ENCODE measurements at regions not wholly inside any gene's neighbourhood (a gene's known extent, or its start where the extent isn't known, plus 50 kb on each side); places are given as distances from the start of the nearest gene placed in this dataset.

DNA sequence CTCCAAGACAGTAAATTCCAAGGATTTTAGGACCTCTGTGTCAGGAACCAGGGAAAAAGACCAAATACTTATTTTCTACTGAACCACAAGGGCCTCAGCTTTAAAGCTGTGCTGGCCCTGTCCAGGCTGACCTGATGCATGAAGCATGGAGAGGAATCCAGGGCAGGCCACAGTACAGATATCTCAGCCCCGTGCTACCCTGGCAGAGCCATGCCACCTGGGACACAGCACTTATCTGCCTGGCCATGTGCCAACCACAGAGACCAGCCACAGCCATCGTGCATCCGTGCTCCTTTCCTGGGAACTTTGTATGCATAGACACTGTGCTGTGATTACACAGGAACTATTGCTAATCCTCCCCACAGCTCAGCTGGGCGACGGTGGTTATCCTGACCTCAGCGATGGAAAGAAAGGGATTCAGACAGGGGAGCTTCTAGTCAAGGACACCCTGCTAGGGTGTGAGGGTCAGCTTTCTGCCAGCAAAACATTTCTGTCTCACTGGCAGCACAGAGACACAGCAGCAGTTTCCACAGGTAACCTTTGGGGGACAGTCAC lies 687.4 kb upstream of the ID2 start:
- no peak for DNase-seq

GRCh38 chr2:7997279-7997678 lies 684.6 kb upstream of the ID2 start:
- no peak for DNase-seq

DNA sequence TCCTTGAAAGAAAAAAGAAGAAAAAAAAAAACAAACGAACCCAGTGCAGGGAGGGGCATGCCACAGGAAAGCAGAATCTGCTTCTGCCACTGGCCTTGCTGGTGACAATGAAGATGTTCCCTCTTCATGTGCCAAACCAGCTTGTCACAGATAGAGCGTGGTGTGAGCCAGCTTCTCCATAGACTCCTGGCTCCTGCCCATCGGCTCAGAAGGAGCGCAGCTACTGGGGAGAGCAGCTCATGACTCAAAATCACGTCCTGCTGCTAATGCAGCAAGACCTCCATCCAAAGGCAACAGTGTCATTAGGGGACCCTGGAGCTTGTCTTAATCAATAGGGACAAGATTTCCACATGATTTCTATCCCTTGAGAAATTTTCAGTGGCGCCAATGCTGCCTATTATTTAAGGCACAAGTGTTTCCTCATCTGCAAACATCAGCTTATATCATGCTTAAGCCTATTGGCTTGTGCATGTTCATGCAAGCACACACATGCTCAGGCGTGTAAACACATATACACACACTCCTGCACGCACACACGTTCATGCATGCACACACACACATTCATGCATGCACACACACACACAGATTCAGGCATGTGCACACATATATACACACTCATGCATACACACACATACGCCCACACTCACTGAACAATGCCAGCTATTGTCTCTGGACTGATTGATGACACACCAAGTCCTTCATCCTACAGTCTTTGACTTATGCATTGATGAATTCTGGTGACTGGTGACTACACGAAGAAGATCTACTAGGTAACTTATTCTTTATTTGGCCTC lies 682.0 kb upstream of the ID2 start:
- DNase-seq = no peak

GRCh38 chr2:8000870-8001269 lies 681.0 kb upstream of the ID2 start:
- DNase-seq = no peak

- DNase-seq = no peak
Observed at GRCh38 chr2:8002765-8003393, 679.0 kb upstream of the ID2 start.

GRCh38 chr2:8003462-8004075 lies 678.3 kb upstream of the ID2 start:
- no peak for DNase-seq

- DNase-seq = no peak
Observed at GRCh38 chr2:8004250-8004681, 677.6 kb upstream of the ID2 start.

DNA sequence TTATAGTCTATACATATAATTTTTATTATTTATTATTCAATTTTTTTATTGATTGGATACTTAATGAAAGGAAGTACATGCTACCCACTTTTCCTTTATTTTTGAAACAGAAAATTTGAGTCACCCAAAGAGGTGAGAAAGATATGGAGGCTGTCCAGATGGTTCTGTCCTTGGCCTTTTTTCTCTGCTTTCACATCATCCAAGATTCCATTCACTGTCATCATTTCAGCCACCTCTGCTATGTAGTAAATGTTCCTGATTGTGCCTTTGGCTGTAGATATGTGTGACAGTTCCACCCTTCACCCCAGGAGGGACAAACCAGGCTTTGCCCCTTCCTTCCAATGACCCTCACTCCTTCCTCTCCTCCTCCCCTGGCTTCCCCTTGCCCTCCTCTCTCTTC lies 675.7 kb upstream of the ID2 start:
- no peak for DNase-seq

DNA sequence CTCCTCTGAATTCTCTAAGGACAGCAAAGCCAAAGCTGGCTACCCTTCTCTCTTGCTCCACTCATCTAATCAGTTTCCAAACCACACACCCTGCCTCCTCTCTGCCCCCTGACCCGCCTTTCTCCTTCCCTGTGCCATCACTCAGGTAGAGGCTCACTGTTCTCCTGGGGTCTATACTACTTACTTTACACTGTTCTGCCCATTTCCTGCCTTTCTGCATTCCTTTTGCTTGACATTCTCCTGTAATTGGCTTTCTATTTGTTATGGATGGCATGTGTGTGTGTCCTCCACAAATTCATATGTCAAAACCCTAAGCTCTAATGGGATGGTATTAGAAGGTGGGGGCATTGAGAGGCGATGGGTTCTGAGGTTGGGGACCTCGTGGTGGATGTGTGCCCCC lies 675.2 kb upstream of the ID2 start:
- no peak for DNase-seq

DNA sequence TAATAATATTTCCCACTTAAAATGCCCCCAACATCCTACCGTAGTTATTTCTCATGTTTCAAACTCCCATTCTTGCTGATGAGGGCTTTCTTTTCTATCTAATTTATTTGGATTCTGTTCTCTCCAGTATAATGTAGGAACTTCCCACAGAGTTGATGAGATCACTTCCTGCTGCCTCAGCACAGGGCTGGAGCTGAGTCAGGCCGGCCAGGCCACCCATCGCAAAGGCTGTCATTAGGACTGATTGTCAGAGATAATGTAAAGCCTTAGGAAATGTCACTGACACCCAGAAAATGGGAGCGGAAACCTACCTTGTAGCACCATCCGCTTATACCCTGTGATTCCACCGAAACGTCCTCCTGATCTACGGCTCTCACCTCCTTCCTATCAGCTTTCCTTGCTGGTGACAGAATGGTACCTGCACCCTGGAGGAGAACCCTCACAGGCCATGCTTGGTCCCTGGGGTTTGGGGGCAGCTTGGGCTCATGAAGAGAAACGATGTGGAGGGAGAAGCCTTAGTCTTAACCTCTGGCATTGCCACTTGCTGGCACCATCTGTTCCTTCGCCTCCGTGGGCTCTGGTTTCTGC lies 672.8 kb upstream of the ID2 start:
- no peak for DNase-seq

DNA sequence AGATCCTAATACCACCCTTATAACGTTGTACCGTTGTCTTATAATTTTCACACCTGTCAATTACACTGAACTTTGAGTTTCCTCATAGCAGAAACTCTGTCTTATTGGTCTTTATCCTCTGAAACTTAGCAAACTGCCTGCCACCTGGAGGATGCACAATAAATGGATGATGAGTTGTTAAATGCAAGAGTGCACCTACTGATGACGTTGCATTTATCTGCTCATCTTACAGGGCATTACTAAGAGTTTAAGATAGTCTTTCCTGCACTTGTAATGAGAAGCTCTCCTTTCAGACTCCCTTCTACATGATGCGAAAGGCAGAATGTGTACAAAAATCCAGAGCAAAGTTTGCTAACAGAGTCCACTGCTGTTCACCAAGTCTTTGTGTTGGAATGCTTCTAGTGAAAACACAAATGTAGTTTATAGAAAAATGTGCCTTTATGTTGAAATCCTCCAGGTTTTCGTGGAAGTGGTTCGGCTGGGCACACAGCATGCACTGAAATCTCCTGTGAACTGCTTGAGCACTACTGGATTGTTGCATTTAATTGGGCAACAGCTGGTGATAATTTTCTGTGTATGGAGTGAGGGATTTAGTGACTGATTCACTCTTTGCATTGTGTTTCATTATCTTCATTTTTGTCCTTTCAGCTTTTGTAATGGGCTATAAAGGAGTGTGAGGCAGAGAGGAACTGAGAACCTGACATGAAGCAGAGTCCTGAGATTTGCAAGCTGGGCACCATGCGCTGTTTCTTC lies 665.8 kb upstream of the ID2 start:
- DNase-seq = no peak

DNA sequence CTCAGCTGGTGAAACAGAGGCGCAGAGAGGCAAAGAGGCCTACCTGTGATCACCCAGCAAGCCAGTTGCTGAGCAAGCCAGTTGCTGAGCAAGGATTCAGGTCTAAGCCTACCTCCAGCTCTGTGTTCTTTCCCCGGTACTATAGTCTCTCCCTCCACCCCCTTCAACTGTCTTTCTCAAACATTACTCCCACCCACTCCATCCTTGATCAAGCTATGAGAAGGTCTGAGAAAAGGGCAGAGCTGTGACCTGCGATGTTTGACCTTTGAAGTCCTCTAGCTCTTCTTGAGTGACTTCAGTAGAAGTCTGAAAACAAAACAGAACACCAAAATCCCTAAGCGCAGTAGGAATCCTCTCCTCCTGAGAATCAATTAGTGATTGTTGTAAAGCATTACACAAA lies 665.2 kb upstream of the ID2 start:
- DNase-seq = no peak

DNA sequence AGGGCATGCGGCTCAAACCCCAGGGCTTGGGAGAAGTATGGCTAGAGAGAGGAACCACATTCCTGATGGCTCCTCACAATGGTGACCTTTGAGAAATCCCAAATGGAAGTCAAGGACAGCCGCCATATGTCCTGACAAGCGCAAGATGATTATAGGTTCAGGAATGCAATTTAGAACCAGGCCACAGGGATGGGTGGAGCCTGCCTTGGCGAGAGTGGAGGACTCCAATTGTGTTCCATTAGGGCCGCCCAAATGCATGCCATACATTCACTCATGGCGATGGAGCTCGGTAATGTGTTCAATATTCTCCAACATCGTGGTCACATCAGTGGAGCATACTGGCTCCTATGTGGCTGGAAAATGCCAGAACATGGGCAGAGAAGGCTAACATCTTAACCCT lies 662.9 kb upstream of the ID2 start:
- DNase-seq = no peak

- no peak for DNase-seq
Observed at GRCh38 chr2:8019934-8020333, 661.9 kb upstream of the ID2 start.

GRCh38 chr2:8021921-8022320 lies 659.9 kb upstream of the ID2 start:
- no peak for DNase-seq

GRCh38 chr2:8022908-8023640 lies 658.8 kb upstream of the ID2 start:
- no peak for DNase-seq

DNA sequence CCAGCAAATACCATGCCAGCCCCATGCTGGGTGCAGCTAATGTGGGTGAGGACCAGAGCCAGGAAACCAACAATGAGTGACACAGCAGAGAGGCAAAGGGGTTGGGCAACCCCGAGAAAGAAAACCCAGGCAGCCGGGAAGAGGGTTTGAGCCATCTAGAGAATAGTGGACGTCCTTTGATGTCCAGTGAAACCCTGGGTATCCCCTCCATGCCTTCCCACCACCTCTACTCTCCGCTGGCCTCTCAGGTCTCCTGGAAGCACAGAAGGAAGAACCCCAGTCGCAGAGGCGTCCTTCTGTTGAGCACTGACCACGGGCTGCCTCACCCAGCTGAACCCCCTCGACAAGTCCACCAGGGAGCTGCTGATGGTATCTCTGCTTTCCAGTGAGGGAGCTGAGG lies 657.4 kb upstream of the ID2 start:
- DNase-seq = no peak

DNA sequence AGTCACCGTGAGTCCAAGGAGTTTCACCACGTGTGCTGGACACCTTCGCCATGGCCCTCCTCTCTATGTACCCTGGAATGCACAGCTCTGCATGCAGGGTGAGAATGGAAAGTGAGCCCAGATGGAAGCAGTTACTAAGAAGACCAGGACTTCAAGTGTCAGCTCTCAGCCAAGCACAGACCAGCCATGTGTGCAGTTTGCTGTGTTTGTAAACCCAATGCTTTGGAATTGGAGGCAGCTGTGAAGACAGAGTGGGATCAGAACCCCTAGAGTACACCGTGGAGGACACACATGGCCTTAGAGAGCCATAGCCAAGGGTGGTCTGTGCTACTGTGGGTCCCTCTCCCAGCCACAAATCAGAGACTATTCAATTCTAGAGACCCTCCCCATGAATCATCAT lies 655.5 kb upstream of the ID2 start:
- no peak for DNase-seq

- no peak for DNase-seq
Observed at GRCh38 chr2:8027387-8027786, 654.5 kb upstream of the ID2 start.

- DNase-seq = no peak
Observed at GRCh38 chr2:8028036-8028435, 653.8 kb upstream of the ID2 start.

DNA sequence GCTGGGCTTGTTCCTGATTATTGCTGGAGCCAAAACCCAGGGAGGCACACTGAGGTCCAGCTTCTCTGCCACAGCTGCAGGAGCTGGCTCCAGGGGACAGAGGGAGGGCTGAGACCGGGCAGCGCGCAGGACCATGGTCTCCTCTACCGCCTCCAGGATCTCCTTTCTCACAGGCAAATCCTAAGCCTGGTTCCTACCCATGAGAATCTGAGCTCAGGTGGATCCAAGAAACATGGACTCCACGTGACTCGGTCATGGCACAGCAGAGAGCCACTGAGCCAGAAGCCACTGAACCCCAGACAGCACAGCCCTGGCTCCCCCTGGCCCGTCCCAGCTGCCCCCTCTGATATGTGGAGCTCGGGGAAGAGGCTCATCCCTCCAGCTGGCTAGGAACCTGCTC lies 653.4 kb upstream of the ID2 start:
- no peak for DNase-seq

GRCh38 chr2:8028981-8029380 lies 652.9 kb upstream of the ID2 start:
- DNase-seq = no peak
